ENCODE measurements at regions not wholly inside any gene's neighbourhood (a gene's known extent, or its start where the extent isn't known, plus 50 kb on each side); places are given as distances from the start of the nearest gene placed in this dataset.
A peak's percentile ranks its signal among the peaks of the same experiment; 100 is the strongest.

GRCh38 chr16:64162613-64163375 lies 959.1 kb downstream of the CDH11 start:
- TF ChIP-seq EZH2phosphoT487 (IDR thresholded peaks at IDR 0.05; ENCODE audit: borderline replicate concordance, low read length) = no peak
- no peak for TF ChIP-seq CTCF (IDR thresholded peaks at IDR 0.05; ENCODE audit: low read depth, low read length, poor library complexity, severe bottlenecking)
- Histone ChIP-seq H3K27ac (ENCODE audit: low read depth, low read length) (no peak overlapping the region), H3K4me2 (ENCODE audit: low read length) (0 out of 2 replicates have a peak overlapping the region, but pooled peaks have one; percentile 0), H3K4me3 (ENCODE audit: low read length) (no peak overlapping the region), H4K20me1 (ENCODE audit: control insufficient read depth, insufficient read depth, low read depth, low read length) (no peaks in the 10 kb centered on the region), H3K9me2 (replicated peaks; ENCODE audit: control insufficient read depth, low read length) (no peaks in the 10 kb centered on the region), H3K36me3 (ENCODE audit: control insufficient read depth, low read length) (no peaks in the 10 kb centered on the region), H3K27me3 (ENCODE audit: control insufficient read depth, low read length) (no peaks in the 10 kb centered on the region), H3K4me1 (ENCODE audit: control insufficient read depth, low read length) (peaks cover 7% of the 10 kb centered on the region), H3F3A (ENCODE audit: control insufficient read depth, insufficient read depth) (no peaks in the 10 kb centered on the region), H3K9me3 (ENCODE audit: control insufficient read depth, insufficient read depth, low read length) (peaks cover 7% of the 10 kb centered on the region; the same call in 1 of the 2 replicates), H3K79me2 (ENCODE audit: control insufficient read depth, low read length) (no peaks in the 10 kb centered on the region)

- H3K9me3 ChIP-seq (ENCODE audit: control insufficient read depth, insufficient read depth, low read length) = peaks cover 3% of the 10 kb centered on the region; the same call in 1 of the 2 replicates
- no peak overlapping the region for H3K4me2 ChIP-seq (ENCODE audit: low read length)
- H3K27ac ChIP-seq (ENCODE audit: low read depth, low read length) = no peak overlapping the region
- no peaks in the 10 kb centered on the region for H3K27me3 ChIP-seq (ENCODE audit: control insufficient read depth, low read length)
- no peaks in the 10 kb centered on the region for H4K20me1 ChIP-seq (ENCODE audit: control insufficient read depth, insufficient read depth, low read depth, low read length)
- no peaks in the 10 kb centered on the region for H3K36me3 ChIP-seq (ENCODE audit: control insufficient read depth, low read length)
- no peaks in the 10 kb centered on the region for H3K79me2 ChIP-seq (ENCODE audit: control insufficient read depth, low read length)
- H3F3A ChIP-seq (ENCODE audit: control insufficient read depth, insufficient read depth) = no peaks in the 10 kb centered on the region
- no peaks in the 10 kb centered on the region for H3K9me2 ChIP-seq (replicated peaks; ENCODE audit: control insufficient read depth, low read length)
- TF ChIP-seq EZH2phosphoT487 (IDR thresholded peaks at IDR 0.05; ENCODE audit: borderline replicate concordance, low read length) (no peak), CTCF (IDR thresholded peaks at IDR 0.05; ENCODE audit: low read depth, low read length, poor library complexity, severe bottlenecking) (no peak)
- H3K4me1 ChIP-seq (ENCODE audit: control insufficient read depth, low read length) = peaks cover 7% of the 10 kb centered on the region
- no peak overlapping the region for H3K4me3 ChIP-seq (ENCODE audit: low read length)
These were observed 961.9 kb downstream of the CDH11 start for GRCh38 chr16:64159976-64160375.

GRCh38 chr16:64158941-64159588 lies 962.8 kb downstream of the CDH11 start:
- no peaks in the 10 kb centered on the region for H3K9me2 ChIP-seq (replicated peaks; ENCODE audit: control insufficient read depth, low read length)
- H3K9me3 ChIP-seq (ENCODE audit: control insufficient read depth, insufficient read depth, low read length) = no peaks in the 10 kb centered on the region
- H3K4me3 ChIP-seq (ENCODE audit: low read length) = no peak overlapping the region
- H3F3A ChIP-seq (ENCODE audit: control insufficient read depth, insufficient read depth) = no peaks in the 10 kb centered on the region
- H3K4me1 ChIP-seq (ENCODE audit: control insufficient read depth, low read length) = peaks cover 7% of the 10 kb centered on the region
- H3K4me2 ChIP-seq (ENCODE audit: low read length) = no peak overlapping the region
- H4K20me1 ChIP-seq (ENCODE audit: control insufficient read depth, insufficient read depth, low read depth, low read length) = no peaks in the 10 kb centered on the region
- no peaks in the 10 kb centered on the region for H3K36me3 ChIP-seq (ENCODE audit: control insufficient read depth, low read length)
- no peak overlapping the region for H3K27ac ChIP-seq (ENCODE audit: low read depth, low read length)
- TF ChIP-seq CTCF (IDR thresholded peaks at IDR 0.05; ENCODE audit: low read depth, low read length, poor library complexity, severe bottlenecking) (no peak), EZH2phosphoT487 (IDR thresholded peaks at IDR 0.05; ENCODE audit: borderline replicate concordance, low read length) (no peak)
- H3K27me3 ChIP-seq (ENCODE audit: control insufficient read depth, low read length) = no peaks in the 10 kb centered on the region
- no peaks in the 10 kb centered on the region for H3K79me2 ChIP-seq (ENCODE audit: control insufficient read depth, low read length)

Measured in DOHH2 (cell line).